ENCODE measurements at regions not wholly inside any gene's neighbourhood (a gene's known extent, or its start where the extent isn't known, plus 50 kb on each side); places are given as distances from the start of the nearest gene placed in this dataset.
"Not testable (repeated sequence)": the region's sequence is repeated elsewhere in the genome, so short reads cannot be mapped to it uniquely, and the experiment has no call there.

DNA sequence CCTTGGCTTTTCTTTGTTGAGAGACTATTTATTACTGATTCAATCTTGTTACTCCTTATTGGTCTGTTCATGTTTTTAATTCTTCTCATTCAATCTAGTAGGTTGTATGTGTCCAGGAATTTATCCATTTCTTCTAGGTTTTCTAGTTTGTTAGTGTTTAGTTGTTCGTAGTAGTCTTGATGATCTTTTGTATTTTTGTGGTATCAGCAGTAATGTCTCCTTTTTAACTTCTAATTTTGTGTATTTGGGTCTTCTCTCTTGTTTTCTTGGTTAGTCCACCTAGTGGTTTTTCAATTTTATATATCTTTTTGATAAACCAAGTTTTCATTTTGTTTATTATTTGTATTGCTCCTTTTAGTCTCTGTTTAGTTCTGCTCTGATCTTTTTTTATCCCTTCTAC is 546.9 kb upstream of the TPK1 start:
- Mint-ChIP-seq H3K27me3 (ENCODE audit: unreplicated experiment) (peaks cover 2% of the 10 kb centered on the region), H3K9me3 (ENCODE audit: unreplicated experiment) (peaks cover 19% of the 10 kb centered on the region), H3K4me3 (ENCODE audit: unreplicated experiment) (no peak overlapping the region), H3K27ac (ENCODE audit: unreplicated experiment) (no peak overlapping the region), H3K4me1 (ENCODE audit: unreplicated experiment) (no peaks in the 10 kb centered on the region), H3K36me3 (ENCODE audit: low read depth, unreplicated experiment) (peaks cover 4% of the 10 kb centered on the region)
- DNase-seq (ENCODE audit: low spot score), result no peak
- TF ChIP-seq, protein P1, sequence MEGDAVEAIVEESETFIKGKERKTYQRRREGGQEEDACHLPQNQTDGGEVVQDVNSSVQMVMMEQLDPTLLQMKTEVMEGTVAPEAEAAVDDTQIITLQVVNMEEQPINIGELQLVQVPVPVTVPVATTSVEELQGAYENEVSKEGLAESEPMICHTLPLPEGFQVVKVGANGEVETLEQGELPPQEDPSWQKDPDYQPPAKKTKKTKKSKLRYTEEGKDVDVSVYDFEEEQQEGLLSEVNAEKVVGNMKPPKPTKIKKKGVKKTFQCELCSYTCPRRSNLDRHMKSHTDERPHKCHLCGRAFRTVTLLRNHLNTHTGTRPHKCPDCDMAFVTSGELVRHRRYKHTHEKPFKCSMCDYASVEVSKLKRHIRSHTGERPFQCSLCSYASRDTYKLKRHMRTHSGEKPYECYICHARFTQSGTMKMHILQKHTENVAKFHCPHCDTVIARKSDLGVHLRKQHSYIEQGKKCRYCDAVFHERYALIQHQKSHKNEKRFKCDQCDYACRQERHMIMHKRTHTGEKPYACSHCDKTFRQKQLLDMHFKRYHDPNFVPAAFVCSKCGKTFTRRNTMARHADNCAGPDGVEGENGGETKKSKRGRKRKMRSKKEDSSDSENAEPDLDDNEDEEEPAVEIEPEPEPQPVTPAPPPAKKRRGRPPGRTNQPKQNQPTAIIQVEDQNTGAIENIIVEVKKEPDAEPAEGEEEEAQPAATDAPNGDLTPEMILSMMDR (IDR thresholded peaks at IDR 0.05; ENCODE audit: unreplicated experiment), result no peak

DNA sequence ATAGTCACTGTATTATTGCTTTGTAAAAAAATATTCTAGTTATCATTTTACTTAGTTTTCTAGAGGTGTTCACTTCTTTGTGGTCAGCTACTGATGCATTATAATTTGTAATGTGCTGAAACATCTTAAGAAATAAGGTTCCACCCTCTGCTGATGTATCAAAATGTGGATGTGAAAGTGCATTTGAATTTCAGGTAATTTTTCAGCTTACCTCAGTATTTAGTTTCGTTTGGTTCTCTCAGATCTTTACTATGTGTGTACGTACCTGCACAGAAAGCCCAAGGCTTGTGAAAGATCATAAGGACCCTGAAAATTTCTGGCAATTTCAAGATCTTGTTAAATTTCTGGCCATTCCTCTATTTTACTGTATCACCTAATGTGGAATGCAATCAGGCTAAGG is 542.3 kb upstream of the TPK1 start:
- H3K4me1 Mint-ChIP-seq (ENCODE audit: unreplicated experiment), result no peaks in the 10 kb centered on the region
- peaks cover 1% of the 10 kb centered on the region for H3K27me3 Mint-ChIP-seq (ENCODE audit: unreplicated experiment)
- H3K36me3 Mint-ChIP-seq (ENCODE audit: low read depth, unreplicated experiment), result no peaks in the 10 kb centered on the region
- no peak overlapping the region for H3K27ac Mint-ChIP-seq (ENCODE audit: unreplicated experiment)
- H3K4me3 Mint-ChIP-seq (ENCODE audit: unreplicated experiment), result no peak overlapping the region
- TF ChIP-seq, protein P1 (IDR thresholded peaks at IDR 0.05; ENCODE audit: unreplicated experiment), result no peak
- DNase-seq (ENCODE audit: low spot score), result no peak
- H3K9me3 Mint-ChIP-seq (ENCODE audit: unreplicated experiment), result peaks cover 12% of the 10 kb centered on the region

DNA sequence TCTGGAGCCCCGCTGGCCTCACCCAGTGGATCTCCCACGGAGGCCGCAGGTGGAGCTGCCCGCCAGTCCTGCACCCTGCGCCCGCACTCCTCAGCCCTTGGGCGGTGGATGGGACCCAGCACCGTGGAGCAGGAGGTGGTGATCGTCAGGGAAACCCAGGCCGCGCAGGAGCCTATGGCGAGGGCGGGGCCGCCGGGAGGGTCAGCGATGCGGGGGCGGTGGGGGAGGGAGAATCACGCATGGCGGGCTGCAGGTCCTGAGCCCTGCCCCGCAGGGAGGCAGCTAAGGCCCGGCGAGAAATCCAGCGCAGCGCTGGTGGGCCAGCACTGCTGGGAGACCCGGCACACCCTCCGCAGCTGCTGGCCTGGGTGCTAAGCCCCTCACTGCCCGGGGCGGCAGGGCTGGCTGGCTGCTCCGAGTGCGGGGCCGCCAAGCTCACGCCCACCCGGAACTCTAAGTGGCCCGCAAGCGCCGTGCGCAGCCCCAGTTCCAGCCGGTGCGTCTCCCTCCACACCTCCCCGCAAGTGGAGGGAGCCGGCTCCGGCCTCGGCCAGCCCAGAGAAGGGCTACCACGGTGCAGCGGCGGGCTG is 524.8 kb upstream of the TPK1 start:
- no peaks in the 10 kb centered on the region for H3K4me1 Mint-ChIP-seq (ENCODE audit: unreplicated experiment)
- no peak for DNase-seq (ENCODE audit: low spot score)

DNA sequence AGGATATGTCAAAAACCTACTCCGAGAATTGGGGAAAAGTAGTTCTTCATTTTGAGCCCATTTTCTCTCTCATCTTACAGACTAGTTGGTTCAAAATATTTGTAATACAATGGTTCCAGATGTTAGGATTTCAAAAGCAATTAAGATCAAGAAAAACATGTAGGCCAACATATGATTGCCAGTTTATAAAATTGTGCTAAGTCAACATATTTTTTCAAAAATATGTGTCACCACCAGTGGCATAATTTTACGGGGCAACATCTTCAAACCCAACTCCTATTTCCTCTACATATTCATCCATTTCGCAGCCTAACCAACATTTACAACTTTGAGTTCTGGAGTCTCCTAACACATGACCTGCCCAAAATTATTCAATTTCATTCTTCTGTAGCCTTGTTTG is 514.5 kb upstream of the TPK1 start:
- no peak for DNase-seq (ENCODE audit: low spot score)
- Mint-ChIP-seq H3K4me3 (ENCODE audit: unreplicated experiment) (no peak overlapping the region), H3K9me3 (ENCODE audit: unreplicated experiment) (peaks cover 6% of the 10 kb centered on the region), H3K36me3 (ENCODE audit: low read depth, unreplicated experiment) (no peaks in the 10 kb centered on the region), H3K27me3 (ENCODE audit: unreplicated experiment) (no peaks in the 10 kb centered on the region), H3K27ac (ENCODE audit: unreplicated experiment) (no peak overlapping the region), H3K4me1 (ENCODE audit: unreplicated experiment) (no peaks in the 10 kb centered on the region)
- TF ChIP-seq, protein P1 (IDR thresholded peaks at IDR 0.05; ENCODE audit: unreplicated experiment), result no peak

More for the DNA sequence above, 524.8 kb upstream of the TPK1 start:
- Mint-ChIP-seq H3K9me3 (ENCODE audit: unreplicated experiment) (peaks cover 11% of the 10 kb centered on the region), H3K27ac (ENCODE audit: unreplicated experiment) (no peak overlapping the region), H3K36me3 (ENCODE audit: low read depth, unreplicated experiment) (peaks cover 5% of the 10 kb centered on the region), H3K4me3 (ENCODE audit: unreplicated experiment) (no peak overlapping the region), H3K27me3 (ENCODE audit: unreplicated experiment) (no peaks in the 10 kb centered on the region)
- TF ChIP-seq, protein P1 (IDR thresholded peaks at IDR 0.05; ENCODE audit: unreplicated experiment), result no peak

DNA sequence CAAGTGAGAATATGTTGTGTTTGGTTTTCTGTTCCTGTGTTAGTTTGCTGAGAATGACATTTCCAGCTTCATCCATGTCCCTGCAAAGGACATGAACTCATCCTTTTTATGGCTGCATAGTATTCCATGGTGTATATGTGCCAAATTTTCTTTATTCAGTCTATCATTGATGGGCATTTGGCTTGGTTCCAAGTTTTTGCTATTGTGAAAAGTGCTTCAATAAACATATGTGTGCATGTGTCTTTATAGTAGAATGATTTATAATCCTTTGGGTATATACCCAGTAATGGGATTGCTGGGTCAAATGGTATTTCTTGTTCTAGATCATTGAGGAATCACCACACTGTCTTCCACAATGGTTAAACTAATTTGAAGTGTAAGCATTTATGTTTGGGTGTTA is 513.6 kb upstream of the TPK1 start:
- not testable (repeated sequence) for H3K4me3 Mint-ChIP-seq (ENCODE audit: unreplicated experiment); H3K9me3 Mint-ChIP-seq (ENCODE audit: unreplicated experiment); H3K27me3 Mint-ChIP-seq (ENCODE audit: unreplicated experiment); H3K27ac Mint-ChIP-seq (ENCODE audit: unreplicated experiment); H3K4me1 Mint-ChIP-seq (ENCODE audit: unreplicated experiment); DNase-seq (ENCODE audit: low spot score); H3K36me3 Mint-ChIP-seq (ENCODE audit: low read depth, unreplicated experiment)
